ENCODE measurements at regions not wholly inside any gene's neighbourhood (a gene's known extent, or its start where the extent isn't known, plus 50 kb on each side); places are given as distances from the start of the nearest gene placed in this dataset.
A peak's percentile ranks its signal among the peaks of the same experiment; 100 is the strongest.

- H4K20me1 ChIP-seq (ENCODE audit: control insufficient read depth, insufficient read depth, low read depth, low read length) = no peaks in the 10 kb centered on the region
- peaks cover 5% of the 10 kb centered on the region; the same call in 1 of the 2 replicates for H3K4me1 ChIP-seq (ENCODE audit: control insufficient read depth, low read length)
- no peak overlapping the region for H3K4me2 ChIP-seq (ENCODE audit: low read length)
- no peak for TF ChIP-seq EZH2phosphoT487 (IDR thresholded peaks at IDR 0.05; ENCODE audit: borderline replicate concordance, low read length)
- peak; percentile 57 for TF ChIP-seq CTCF (IDR thresholded peaks at IDR 0.05; ENCODE audit: low read depth, low read length, poor library complexity, severe bottlenecking)
- no peak overlapping the region for H3K4me3 ChIP-seq (ENCODE audit: low read length)
- H3K27me3 ChIP-seq (ENCODE audit: control insufficient read depth, low read length) = no peaks in the 10 kb centered on the region
- H3K9me3 ChIP-seq (ENCODE audit: control insufficient read depth, insufficient read depth, low read length) = no peaks in the 10 kb centered on the region
- H3K9me2 ChIP-seq (replicated peaks; ENCODE audit: control insufficient read depth, low read length) = no peaks in the 10 kb centered on the region
- no peaks in the 10 kb centered on the region for H3F3A ChIP-seq (ENCODE audit: control insufficient read depth, insufficient read depth)
- H3K79me2 ChIP-seq (ENCODE audit: control insufficient read depth, low read length) = no peaks in the 10 kb centered on the region
- H3K27ac ChIP-seq (ENCODE audit: low read depth, low read length) = no peak overlapping the region
- no peaks in the 10 kb centered on the region for H3K36me3 ChIP-seq (ENCODE audit: control insufficient read depth, low read length)
Measured at GRCh38 chr16:72467157-72467759, 295.3 kb upstream of the PMFBP1 start.

GRCh38 chr16:72464597-72465368 is 292.8 kb upstream of the PMFBP1 start:
- H3K27me3 ChIP-seq (ENCODE audit: control insufficient read depth, low read length) = no peaks in the 10 kb centered on the region
- no peaks in the 10 kb centered on the region for H4K20me1 ChIP-seq (ENCODE audit: control insufficient read depth, insufficient read depth, low read depth, low read length)
- H3K4me3 ChIP-seq (ENCODE audit: low read length) = no peak overlapping the region
- H3F3A ChIP-seq (ENCODE audit: control insufficient read depth, insufficient read depth) = no peaks in the 10 kb centered on the region
- H3K4me1 ChIP-seq (ENCODE audit: control insufficient read depth, low read length) = peaks cover 5% of the 10 kb centered on the region; the same call in 1 of the 2 replicates
- H3K36me3 ChIP-seq (ENCODE audit: control insufficient read depth, low read length) = no peaks in the 10 kb centered on the region
- H3K4me2 ChIP-seq (ENCODE audit: low read length) = no peak overlapping the region
- H3K27ac ChIP-seq (ENCODE audit: low read depth, low read length) = no peak overlapping the region
- H3K9me2 ChIP-seq (replicated peaks; ENCODE audit: control insufficient read depth, low read length) = no peaks in the 10 kb centered on the region
- H3K79me2 ChIP-seq (ENCODE audit: control insufficient read depth, low read length) = no peaks in the 10 kb centered on the region
- TF ChIP-seq EZH2phosphoT487 (IDR thresholded peaks at IDR 0.05; ENCODE audit: borderline replicate concordance, low read length) = no peak
- TF ChIP-seq CTCF (IDR thresholded peaks at IDR 0.05; ENCODE audit: low read depth, low read length, poor library complexity, severe bottlenecking) = no peak
- no peaks in the 10 kb centered on the region for H3K9me3 ChIP-seq (ENCODE audit: control insufficient read depth, insufficient read depth, low read length)

GRCh38 chr16:72464052-72464451 is 292.1 kb upstream of the PMFBP1 start:
- Histone ChIP-seq H3K4me1 (ENCODE audit: control insufficient read depth, low read length) (peaks cover 5% of the 10 kb centered on the region; the same call in 1 of the 2 replicates), H3K36me3 (ENCODE audit: control insufficient read depth, low read length) (no peaks in the 10 kb centered on the region), H3K4me3 (ENCODE audit: low read length) (no peak overlapping the region), H3K9me3 (ENCODE audit: control insufficient read depth, insufficient read depth, low read length) (no peaks in the 10 kb centered on the region), H4K20me1 (ENCODE audit: control insufficient read depth, insufficient read depth, low read depth, low read length) (no peaks in the 10 kb centered on the region), H3F3A (ENCODE audit: control insufficient read depth, insufficient read depth) (no peaks in the 10 kb centered on the region), H3K79me2 (ENCODE audit: control insufficient read depth, low read length) (no peaks in the 10 kb centered on the region), H3K27ac (ENCODE audit: low read depth, low read length) (no peak overlapping the region), H3K9me2 (replicated peaks; ENCODE audit: control insufficient read depth, low read length) (no peaks in the 10 kb centered on the region), H3K4me2 (ENCODE audit: low read length) (no peak overlapping the region), H3K27me3 (ENCODE audit: control insufficient read depth, low read length) (no peaks in the 10 kb centered on the region)
- TF ChIP-seq EZH2phosphoT487 (IDR thresholded peaks at IDR 0.05; ENCODE audit: borderline replicate concordance, low read length) = no peak

GRCh38 chr16:72458035-72458434 is 286.1 kb upstream of the PMFBP1 start:
- Histone ChIP-seq H4K20me1 (ENCODE audit: control insufficient read depth, insufficient read depth, low read depth, low read length) (no peaks in the 10 kb centered on the region), H3K27ac (ENCODE audit: low read depth, low read length) (no peak overlapping the region), H3K27me3 (ENCODE audit: control insufficient read depth, low read length) (no peaks in the 10 kb centered on the region), H3K4me3 (ENCODE audit: low read length) (no peak overlapping the region), H3F3A (ENCODE audit: control insufficient read depth, insufficient read depth) (no peaks in the 10 kb centered on the region), H3K4me2 (ENCODE audit: low read length) (no peak overlapping the region), H3K9me2 (replicated peaks; ENCODE audit: control insufficient read depth, low read length) (no peaks in the 10 kb centered on the region), H3K79me2 (ENCODE audit: control insufficient read depth, low read length) (no peaks in the 10 kb centered on the region), H3K4me1 (ENCODE audit: control insufficient read depth, low read length) (no peaks in the 10 kb centered on the region), H3K36me3 (ENCODE audit: control insufficient read depth, low read length) (no peaks in the 10 kb centered on the region), H3K9me3 (ENCODE audit: control insufficient read depth, insufficient read depth, low read length) (no peaks in the 10 kb centered on the region)
- TF ChIP-seq CTCF (IDR thresholded peaks at IDR 0.05; ENCODE audit: low read depth, low read length, poor library complexity, severe bottlenecking) (no peak), EZH2phosphoT487 (IDR thresholded peaks at IDR 0.05; ENCODE audit: borderline replicate concordance, low read length) (no peak)

All from DOHH2 (cell line).